SK-N-DZ (cell line): ENCODE measurements at regions not wholly inside any gene's neighbourhood (a gene's known extent, or its start where the extent isn't known, plus 50 kb on each side); places are given as distances from the start of the nearest gene placed in this dataset.

Experiments used
- DNase-seq: peaks from one replicate; pipeline ENCODE4 v3.0.0-alpha.2; 2015; ENCODE audit warnings: low spot score

DNA sequence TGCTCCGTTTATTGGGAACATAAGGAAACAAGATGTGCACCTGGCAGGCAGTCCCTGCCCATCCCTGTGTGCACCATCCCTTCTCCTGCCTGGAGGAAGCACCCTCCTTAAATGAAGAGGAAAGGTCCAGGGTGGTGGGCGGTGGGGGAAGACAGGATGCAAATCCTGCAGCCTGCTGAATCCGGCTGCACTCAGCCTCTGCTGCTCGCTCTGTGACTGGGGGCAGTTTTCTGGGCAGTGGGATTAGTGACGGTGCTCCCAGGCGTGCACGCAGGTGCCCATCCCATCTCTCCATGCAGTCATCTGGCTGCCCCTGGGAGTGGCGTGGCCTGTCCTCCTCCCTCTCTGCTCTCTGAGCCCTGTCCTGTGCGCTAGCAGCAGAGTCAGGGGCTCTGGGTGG is 371.3 kb upstream of the MYT1L start:
- no peak for DNase-seq

DNA sequence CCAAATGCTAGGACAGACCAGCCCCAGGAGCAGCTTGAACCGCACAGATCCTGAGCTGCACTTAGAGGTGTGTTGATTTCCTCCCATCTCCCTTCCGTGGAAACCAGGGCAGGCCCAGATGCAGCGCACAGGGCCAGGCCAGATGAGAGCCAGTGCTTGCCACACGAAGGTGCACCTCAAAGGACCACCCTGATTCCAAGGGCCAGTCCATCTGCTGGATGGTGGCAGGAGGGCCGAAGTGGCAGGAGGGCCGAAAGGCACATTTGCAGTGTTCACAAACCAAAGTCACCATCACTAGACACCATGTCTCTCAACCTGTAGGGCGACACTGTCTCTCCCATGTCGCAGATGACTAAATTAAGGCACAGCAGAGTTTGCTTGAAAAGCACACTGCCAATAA is 370.7 kb upstream of the MYT1L start:
- DNase-seq: no peak

GRCh38 chr2:2701176-2701781 is 370.2 kb upstream of the MYT1L start:
- no peak for DNase-seq

- DNase-seq: peak; percentile 29
Measured at GRCh38 chr2:2699121-2699505, 368.0 kb upstream of the MYT1L start.

DNA sequence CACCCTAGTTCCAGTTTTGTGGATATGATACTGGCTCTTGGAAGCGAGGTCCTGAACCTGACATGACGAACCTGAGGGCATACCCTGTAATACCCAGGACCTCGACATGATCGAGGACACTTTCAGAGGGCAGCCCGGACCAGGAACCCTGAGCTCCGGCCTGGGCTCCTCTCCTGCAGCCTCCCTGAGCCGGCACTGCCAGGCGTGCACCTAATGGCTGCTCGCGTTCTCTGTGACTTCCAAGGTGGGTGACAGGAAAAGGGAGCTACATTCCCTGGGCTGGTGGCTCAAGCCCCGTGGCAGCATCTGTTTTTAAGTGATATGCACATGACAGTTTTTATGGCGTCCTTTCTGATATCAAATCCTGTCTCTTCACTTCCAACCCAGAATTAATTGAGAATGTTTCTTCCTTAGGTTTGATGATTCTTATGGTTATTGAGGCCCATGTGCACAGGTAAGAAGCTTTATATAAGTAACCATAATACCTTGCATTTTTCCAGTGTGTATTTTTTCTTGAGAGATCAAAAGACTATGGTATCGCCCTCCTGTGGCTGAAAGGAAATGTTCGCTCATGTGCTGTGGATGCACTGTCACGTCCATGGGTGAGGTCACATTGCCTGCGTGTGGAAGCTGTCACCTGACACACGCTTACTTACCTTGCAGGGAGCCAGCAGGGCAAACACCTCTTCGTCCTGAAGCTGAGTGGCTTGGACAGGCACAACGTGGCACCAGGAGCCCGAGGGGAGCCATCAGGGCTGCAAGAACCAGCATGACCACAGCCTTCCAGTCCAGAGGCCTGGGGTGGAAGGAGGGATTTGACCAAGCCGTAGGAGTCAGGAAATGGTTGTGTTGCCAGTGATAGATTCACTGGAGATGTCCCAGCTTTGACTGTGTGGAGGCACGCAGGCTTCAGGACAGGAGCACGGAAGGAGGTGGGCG is 367.4 kb upstream of the MYT1L start:
- peak; percentile 45 for DNase-seq

DNA sequence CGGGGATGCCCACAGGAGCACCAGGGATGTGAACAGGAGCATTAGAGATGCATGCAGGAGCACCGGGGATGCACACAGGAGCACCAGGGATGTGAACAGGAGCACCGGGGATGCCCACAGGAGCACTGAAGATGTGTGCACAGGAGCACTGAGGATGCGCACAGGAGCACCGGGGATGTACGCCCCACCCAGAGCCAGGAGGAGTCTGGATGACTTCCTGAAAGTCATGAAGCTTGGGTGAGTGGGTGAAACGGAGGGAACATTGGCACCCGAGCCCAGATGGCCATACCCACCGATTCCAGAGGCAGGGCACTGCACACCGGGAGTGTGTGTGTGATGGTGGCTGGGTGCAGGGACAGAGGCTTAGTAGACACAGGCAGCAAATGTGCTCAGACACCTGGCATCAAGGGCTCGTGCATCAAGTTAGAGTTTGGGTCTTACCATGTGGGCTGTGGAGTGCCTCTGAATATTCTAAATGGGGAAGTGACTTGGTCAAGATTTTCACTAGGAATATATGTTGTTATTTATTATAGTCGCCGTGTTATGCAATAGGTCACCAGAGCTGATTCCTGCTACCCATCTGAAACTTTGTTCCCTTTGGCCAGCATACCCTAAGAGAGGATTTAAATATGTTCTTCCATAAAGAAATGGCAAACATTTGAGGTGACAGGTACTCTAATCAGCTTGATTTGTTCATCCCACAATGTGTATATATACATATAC is 365.8 kb upstream of the MYT1L start:
- no peak for DNase-seq

DNA sequence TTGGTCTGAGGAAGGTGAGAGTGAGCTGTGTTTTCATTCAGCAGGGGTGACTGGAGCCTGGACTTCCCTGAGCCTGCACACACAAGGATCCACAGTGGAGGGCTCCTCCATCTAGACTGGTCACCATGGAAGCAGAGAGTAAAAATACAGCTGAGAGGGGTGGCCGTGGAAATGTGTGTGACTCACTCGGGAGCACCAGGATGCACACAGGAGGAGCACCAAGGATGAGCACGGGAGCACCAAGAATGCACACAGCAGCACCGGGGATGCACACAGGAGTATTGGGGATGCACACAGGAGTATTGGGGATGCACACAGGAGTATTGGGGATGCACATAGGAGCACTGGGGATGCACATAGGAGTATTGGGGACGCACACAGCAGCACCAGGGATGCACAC is 365.2 kb upstream of the MYT1L start:
- no peak for DNase-seq

DNA sequence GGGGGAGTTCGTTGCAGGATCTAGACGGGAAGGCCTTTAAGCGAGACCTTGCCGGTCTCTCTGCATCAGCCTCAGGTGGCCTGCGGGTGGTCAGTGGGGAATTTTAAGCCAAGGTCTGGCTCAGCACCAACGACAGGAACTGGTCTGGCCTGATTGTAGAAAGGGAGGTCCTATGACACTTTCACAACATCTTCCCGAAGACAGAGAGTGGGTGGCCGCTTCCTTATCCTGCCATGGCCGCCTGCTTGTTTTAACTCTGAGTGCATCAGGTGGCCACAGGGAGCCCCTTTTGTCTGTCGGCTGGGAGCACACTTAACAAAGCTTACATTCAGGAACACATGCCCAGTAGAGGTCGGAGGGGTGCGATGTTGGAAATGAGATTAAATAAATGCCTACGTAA is 363.7 kb upstream of the MYT1L start:
- no peak for DNase-seq

GRCh38 chr2:2692599-2693389 is 361.7 kb upstream of the MYT1L start:
- peak; percentile 43 for DNase-seq

DNA sequence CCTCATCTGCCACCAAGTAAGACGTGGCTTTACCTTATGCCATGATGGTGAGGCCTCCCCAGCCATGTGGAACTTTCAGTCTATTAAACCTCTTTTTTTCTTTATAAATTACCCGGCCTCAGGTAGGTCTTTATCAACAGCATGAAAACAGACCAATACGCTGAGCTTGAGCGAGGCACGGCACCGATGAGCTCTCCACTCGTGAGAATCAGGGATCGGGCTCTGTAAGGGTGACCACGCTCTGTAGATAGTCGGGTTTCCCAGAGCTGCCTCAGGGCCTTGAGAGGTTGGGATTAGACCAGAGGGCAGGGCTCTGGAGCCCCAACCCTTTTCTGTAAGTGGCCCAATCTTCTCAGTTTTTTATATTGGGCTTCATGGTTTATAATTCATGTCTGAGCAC is 360.3 kb upstream of the MYT1L start:
- DNase-seq: no peak

GRCh38 chr2:2690985-2691384 is 359.9 kb upstream of the MYT1L start:
- DNase-seq: no peak

- no peak for DNase-seq
Measured at GRCh38 chr2:2689306-2689705, 358.2 kb upstream of the MYT1L start.

GRCh38 chr2:2688254-2688653 is 357.2 kb upstream of the MYT1L start:
- no peak for DNase-seq

GRCh38 chr2:2687745-2688144 is 356.7 kb upstream of the MYT1L start:
- no peak for DNase-seq

DNA sequence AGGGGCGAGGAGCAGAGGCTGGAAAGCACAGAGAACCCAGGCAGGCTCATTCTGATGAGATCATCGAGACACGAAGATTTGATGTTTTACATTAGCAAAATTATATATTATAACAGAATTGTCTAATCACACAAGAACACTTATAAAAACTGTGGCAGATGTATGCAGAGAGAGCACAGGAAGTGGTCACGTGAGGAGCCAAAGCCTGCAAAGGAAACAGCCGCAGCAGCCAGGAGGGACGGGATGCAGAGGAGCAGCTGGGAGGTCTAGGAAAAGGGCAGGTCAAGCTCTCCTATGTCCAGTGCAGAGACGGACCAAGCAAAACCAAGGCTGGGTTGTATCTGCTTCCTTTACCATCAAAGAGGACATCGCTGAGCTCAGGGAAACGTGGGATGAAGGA is 355.1 kb upstream of the MYT1L start:
- no peak for DNase-seq

DNA sequence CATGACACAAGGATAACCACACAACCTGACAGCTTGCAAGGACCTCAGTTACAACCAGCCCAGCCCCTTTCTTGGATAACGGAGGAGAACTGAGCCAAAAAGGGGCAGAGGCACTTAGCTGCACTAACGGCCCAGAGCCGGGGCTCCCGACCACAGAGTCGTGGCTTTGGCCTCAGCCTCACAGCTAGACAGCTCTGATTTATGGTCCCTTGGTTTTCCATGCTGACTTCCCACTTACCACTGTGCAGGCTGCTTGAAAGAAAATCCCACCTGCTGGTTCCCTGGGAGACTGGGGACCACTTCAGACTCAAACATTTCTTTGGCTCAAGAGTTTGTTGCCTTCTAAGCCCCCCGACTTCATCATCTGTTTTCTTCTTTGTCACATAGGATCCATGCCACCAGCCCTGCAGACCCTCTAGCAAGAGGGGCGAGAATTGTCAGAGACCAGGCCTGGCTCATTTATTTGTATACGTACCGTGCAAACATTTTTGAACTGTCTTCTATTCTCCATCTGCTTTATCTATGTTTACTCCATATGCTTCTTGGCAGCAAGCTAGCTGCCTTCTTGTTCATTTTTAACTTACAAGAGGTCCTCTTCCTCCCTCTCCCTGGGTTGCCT is 352.6 kb upstream of the MYT1L start:
- no peak for DNase-seq

- no peak for DNase-seq
Measured at GRCh38 chr2:2682700-2683342, 351.7 kb upstream of the MYT1L start.

- no peak for DNase-seq
Measured at GRCh38 chr2:2681711-2682251, 350.7 kb upstream of the MYT1L start.

- no peak for DNase-seq
Measured at GRCh38 chr2:2681085-2681484, 350.0 kb upstream of the MYT1L start.

DNA sequence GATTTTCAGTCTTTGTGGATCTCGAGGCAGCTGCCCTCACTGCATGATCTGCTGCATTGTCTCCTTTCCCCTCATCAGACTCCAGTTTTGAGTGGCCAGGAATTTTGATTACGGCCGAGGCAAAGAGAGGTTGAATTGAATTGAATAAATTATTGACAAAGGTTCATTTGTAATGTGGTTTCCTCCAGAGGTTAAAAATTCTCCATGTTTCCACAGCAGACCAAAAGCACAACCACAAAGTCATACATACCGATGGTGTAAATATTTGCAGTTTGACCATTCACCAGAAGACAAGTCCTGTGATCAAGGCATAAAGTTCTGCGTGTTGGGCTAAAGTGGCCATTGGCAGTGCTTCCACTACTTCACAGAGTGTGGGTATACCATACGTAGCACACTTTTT is 343.8 kb upstream of the MYT1L start:
- no peak for DNase-seq

DNA sequence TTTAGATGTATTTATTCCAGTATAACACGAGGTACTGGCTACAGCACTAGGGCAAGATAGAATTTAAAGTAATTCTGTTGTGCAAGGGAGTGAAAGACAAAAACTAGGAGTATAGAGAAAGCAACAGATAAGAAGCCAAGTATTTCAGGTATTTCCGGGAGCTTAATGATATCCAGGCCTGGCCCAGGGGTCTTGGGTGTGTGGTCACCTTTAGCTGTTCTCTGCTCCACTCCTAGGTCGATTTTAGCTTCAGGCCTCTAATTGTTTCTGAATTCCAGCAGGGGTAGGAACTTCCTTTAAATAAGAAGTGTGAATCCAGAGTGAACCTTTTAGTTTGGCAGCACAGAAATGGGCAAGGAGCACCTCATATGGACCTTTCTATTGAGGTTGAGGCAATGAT is 342.3 kb upstream of the MYT1L start:
- DNase-seq: no peak
